B cell (primary cell): ENCODE measurements at regions not wholly inside any gene's neighbourhood (a gene's known extent, or its start where the extent isn't known, plus 50 kb on each side); places are given as distances from the start of the nearest gene placed in this dataset.

Experiments
- ATAC-seq: fragments of 200-7000 bp; cut with Tn5 transposase; one replicate; pipeline ENCODE4 v1.10.0; 2021; ENCODE audit warnings: low read depth, mild to moderate bottlenecking, moderate number of reproducible peaks, moderate library complexity
- CTCF ChIA-PET: fragments of 350-600 bp; sonication (Branson Sonifier 250); formaldehyde crosslinking; loops from one replicate; lab custom pipeline; 2021; ENCODE audit warnings: antibody characterized with exemption, inconsistent platforms; lab: Charles Lee
- POLR2A ChIA-PET: fragments of 350-600 bp; sonication (Branson Sonifier 250); formaldehyde crosslinking; loops from one replicate; lab custom pipeline; 2021; ENCODE audit warnings: antibody characterized with exemption; lab: Charles Lee
- DNase-seq: peaks from one replicate; pipeline ENCODE4 v3.0.0; 2013
- H2AFZ ChIP-seq: 2 replicates; pipeline ENCODE4 v1.6.1; 2012; ENCODE audit warnings: mild to moderate bottlenecking, low read depth, low read length; ENCODE audit not compliant: insufficient read depth, poor library complexity, severe bottlenecking
- H3K27ac ChIP-seq, 2 donors: 1 replicate in 1 of 2; 2 replicates in 1 of 2; pipeline ENCODE4 v1.5.1; 2012 to 2013; ENCODE audit warnings: low read length in 2 of 2, mild to moderate bottlenecking in 2 of 2, moderate library complexity in 1 of 2
- H3K27me3 ChIP-seq, 4 experiments: fragments of 200-600 bp in 1 of 4; sonication (generic) in 1 of 4; replicated peaks in 1 of 4; 1 replicate in 2 of 4; 2 replicates in 2 of 4; pipeline versions ENCODE4 v1.6.1 to v1.7.0; 2013 to 2016; ENCODE audit warnings: low read length in 3 of 4, mild to moderate bottlenecking in 2 of 4, mixed read lengths in 1 of 4, moderate library complexity in 1 of 4; ENCODE audit not compliant: insufficient read depth in 4 of 4, control insufficient read depth in 3 of 4; ENCODE audit errors: control extremely low read depth in 1 of 4
- H3K36me3 ChIP-seq, 2 experiments: replicated peaks in 1 of 2; 1 replicate in 1 of 2; 2 replicates in 1 of 2; pipeline versions ENCODE4 v1.6.1 to v1.7.1; 2013; ENCODE audit warnings: low read length in 1 of 2; ENCODE audit not compliant: insufficient read depth in 2 of 2, control insufficient read depth in 1 of 2; ENCODE audit errors: control extremely low read depth in 1 of 2, extremely low read depth in 1 of 2
- H3K4me1 ChIP-seq, 2 donors: fragments of 200-600 bp in 1 of 2; sonication (generic) in 1 of 2; 1 replicate in 1 of 2; 2 replicates in 1 of 2; pipeline versions ENCODE4 v1.5.1 to v1.6.1; 2013 to 2017; ENCODE audit warnings: low read length in 2 of 2; ENCODE audit not compliant: control insufficient read depth in 2 of 2, insufficient read depth in 2 of 2
- H3K4me2 ChIP-seq: replicated peaks from 2 replicates; pipeline ENCODE3; 2012; ENCODE audit warnings: mild to moderate bottlenecking, low read depth, low read length; ENCODE audit not compliant: poor library complexity, severe bottlenecking
- H3K4me3 ChIP-seq, 5 experiments: fragments of 200-600 bp in 1 of 5; sonication (generic) in 1 of 5; 1 replicate in 3 of 5; 2 replicates in 2 of 5; pipeline versions ENCODE4 v1.5.1 to v1.7.0; 2011 to 2016; ENCODE audit warnings: low read length in 4 of 5, mild to moderate bottlenecking in 4 of 5, low read depth in 2 of 5, control low read depth in 1 of 5, moderate library complexity in 1 of 5; ENCODE audit not compliant: insufficient read depth in 1 of 5; ENCODE audit errors: control extremely low read depth in 1 of 5, extremely low read depth in 1 of 5
- H3K79me2 ChIP-seq: fragments of 200-600 bp; sonication (generic); one replicate; pipeline ENCODE4 v1.6.0; 2016; ENCODE audit warnings: low read length; ENCODE audit not compliant: control insufficient read depth, insufficient read depth
- H3K9ac ChIP-seq: fragments of 200-600 bp; sonication (generic); 2 replicates; pipeline ENCODE4 v1.6.1; 2017; ENCODE audit warnings: mild to moderate bottlenecking, low read length, moderate library complexity
- H3K9me3 ChIP-seq, 3 donors: one replicate each; pipeline versions ENCODE4 v1.6.1 to v1.7.1; 2013; ENCODE audit warnings: low read length in 2 of 3; ENCODE audit not compliant: control insufficient read depth in 2 of 3, insufficient read depth in 1 of 3; ENCODE audit errors: control extremely low read depth in 1 of 3
- H4K20me1 ChIP-seq: 2 replicates; pipeline ENCODE4 v1.6.0; 2012; ENCODE audit warnings: mild to moderate bottlenecking, low read length; ENCODE audit not compliant: insufficient read depth, control insufficient read depth, poor library complexity, severe bottlenecking
- H3K27ac Mint-ChIP-seq: one replicate; pipeline ENCODE4 v1.8.0; 2021; ENCODE audit warnings: mixed read lengths
- H3K27me3 Mint-ChIP-seq: one replicate; pipeline ENCODE4 v1.8.0; 2021; ENCODE audit warnings: mixed read lengths
- H3K4me1 Mint-ChIP-seq: one replicate; pipeline ENCODE4 v1.8.0; 2021; ENCODE audit warnings: mixed read lengths
- H3K4me3 Mint-ChIP-seq: one replicate; pipeline ENCODE4 v1.8.0; 2021; ENCODE audit warnings: mixed read lengths
- H3K9me3 Mint-ChIP-seq: one replicate; pipeline ENCODE4 v1.8.0; 2022; ENCODE audit warnings: mixed read lengths; ENCODE audit not compliant: insufficient read depth
- CTCF ChIP-seq: fragments of 200-600 bp; IDR thresholded peaks from one replicate; pipeline ENCODE4 v1.8.0; 2022; ENCODE audit warnings: antibody characterized with exemption, mild to moderate bottlenecking
- EZH2 ChIP-seq: IDR thresholded peaks from 2 replicates; pipeline ENCODE4 v1.6.1; 2012; ENCODE audit warnings: borderline replicate concordance, low read depth, mild to moderate bottlenecking, moderate library complexity, low read length; ENCODE audit not compliant: insufficient read depth, poor library complexity, severe bottlenecking
- WGBS: methylation state at CpG from one replicate; pipeline ENCODE4 v1.1.5; 2013; ENCODE audit warnings: missing lambda C conversion rate; ENCODE audit not compliant: insufficient coverage; 5-methylcytosine and 5-hydroxymethylcytosine counted together
- intact Hi-C: fragments of 100-400 bp; cut with micrococcal nuclease; formaldehyde crosslinking; loops from one replicate; pipeline ENCODE4 v1.10.0; 2022

- no peak overlapping the region for H3K9ac ChIP-seq
- no peaks in the 10 kb centered on the region for H3K79me2 ChIP-seq
- Mint-ChIP-seq H3K27me3 (no peaks in the 10 kb centered on the region), H3K27ac (no peak overlapping the region), H3K4me3 (no peak overlapping the region), H3K9me3 (no peaks in the 10 kb centered on the region), H3K4me1 (no peaks in the 10 kb centered on the region)
- no peaks in the 10 kb centered on the region for H4K20me1 ChIP-seq
- TF ChIP-seq EZH2 (no peak), CTCF (no peak)
- H2AFZ ChIP-seq = no peak overlapping the region
- no peak overlapping the region for H3K4me2 ChIP-seq
- no peaks in the 10 kb centered on the region for H3K27me3 ChIP-seq
- H3K4me1 ChIP-seq = no peaks in the 10 kb centered on the region
- intact Hi-C loops = no loop called here
- no peak overlapping the region for H3K27ac ChIP-seq
- ATAC-seq (no peak), DNase-seq (no peak)
- ChIA-PET POLR2A (no interaction called here), CTCF (no interaction called here)
- H3K9me3 ChIP-seq = no peaks in the 10 kb centered on the region
- no peaks in the 10 kb centered on the region for H3K36me3 ChIP-seq
- no peak overlapping the region for H3K4me3 ChIP-seq
Measured at GRCh38 chr6:140204154-140204553, 829.7 kb upstream of the CITED2 start.

GRCh38 chr6:140203661-140204147, 829.3 kb upstream of the CITED2 start:
- H3K4me2 ChIP-seq = no peak overlapping the region
- no peaks in the 10 kb centered on the region for H3K36me3 ChIP-seq
- ChIA-PET POLR2A (no interaction called here), CTCF (no interaction called here)
- no peak overlapping the region for H2AFZ ChIP-seq
- Mint-ChIP-seq H3K4me1 (no peaks in the 10 kb centered on the region), H3K9me3 (no peaks in the 10 kb centered on the region), H3K4me3 (no peak overlapping the region), H3K27me3 (no peaks in the 10 kb centered on the region), H3K27ac (no peak overlapping the region)
- H3K4me1 ChIP-seq = no peaks in the 10 kb centered on the region
- no peaks in the 10 kb centered on the region for H3K9me3 ChIP-seq
- H3K9ac ChIP-seq = no peak overlapping the region
- intact Hi-C loops = no loop called here
- ATAC-seq (no peak), DNase-seq (no peak)
- H3K4me3 ChIP-seq = no peak overlapping the region
- no peaks in the 10 kb centered on the region for H4K20me1 ChIP-seq
- no peaks in the 10 kb centered on the region for H3K79me2 ChIP-seq
- no peak overlapping the region for H3K27ac ChIP-seq
- no peak for TF ChIP-seq EZH2
- no peak for TF ChIP-seq CTCF
- 100% methylated on average over 1 of the region's 2 CpGs for WGBS
- no peaks in the 10 kb centered on the region for H3K27me3 ChIP-seq
